NK-92 treated with Interleukin-12 subunit alpha and Interleukin-12 subunit beta, amount 100 ng/mL, for 24 hours (cell line): ENCODE measurements at regions not wholly inside any gene's neighbourhood (a gene's known extent, or its start where the extent isn't known, plus 50 kb on each side); places are given as distances from the start of the nearest gene placed in this dataset.

Experiments used
- DNase-seq: peaks from one replicate; lab custom pipeline; 2025; lab: John Stamatoyannopoulos, UW

GRCh38 chr2:18005411-18005810 is 126.9 kb downstream of the KCNS3 start:
- no peak for DNase-seq

DNA sequence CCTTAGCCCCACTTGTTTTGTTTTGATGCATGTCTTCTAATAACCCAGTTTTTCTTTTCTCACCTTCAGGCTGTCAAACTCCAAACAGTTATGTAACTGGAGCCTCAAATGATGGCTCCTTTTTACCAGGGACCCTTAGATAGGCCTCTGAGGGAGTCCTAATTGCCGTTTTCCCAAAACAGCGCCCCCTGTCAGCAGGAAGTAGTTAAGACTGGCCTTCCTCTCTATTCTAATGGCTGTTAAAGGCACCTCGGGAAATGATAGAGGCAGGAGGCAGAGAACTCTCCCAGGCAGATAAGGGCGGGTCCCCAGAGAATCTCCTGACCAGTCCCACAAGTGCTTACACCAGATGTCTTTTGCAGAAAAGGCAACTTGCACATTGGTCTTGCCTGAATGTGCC is 123.2 kb downstream of the KCNS3 start:
- no peak for DNase-seq

GRCh38 chr2:17996978-17997377 is 118.5 kb downstream of the KCNS3 start:
- DNase-seq = no peak

DNA sequence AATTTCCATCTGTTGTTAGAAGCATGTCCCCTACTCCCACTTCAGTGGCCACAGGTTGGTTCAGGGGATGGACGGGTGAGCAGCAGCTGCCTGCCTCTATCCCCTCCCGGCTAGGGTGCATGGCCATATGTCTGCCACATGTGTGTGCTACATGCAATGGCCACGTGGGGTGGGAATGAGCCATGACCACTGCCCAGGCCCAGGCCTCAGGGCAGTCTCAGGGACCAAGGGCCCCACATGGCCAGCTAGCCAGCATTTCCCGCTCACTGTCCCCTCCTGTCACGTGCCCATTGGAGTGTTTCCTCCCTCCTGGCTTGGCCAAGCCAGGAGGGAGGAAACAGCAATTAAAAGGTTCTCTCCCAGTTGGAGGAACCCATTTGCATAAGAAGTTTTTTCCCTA is 117.1 kb downstream of the KCNS3 start:
- no peak for DNase-seq
